Endothelial cell of umbilical vein (primary cell): ENCODE measurements at regions not wholly inside any gene's neighbourhood (a gene's known extent, or its start where the extent isn't known, plus 50 kb on each side); places are given as distances from the start of the nearest gene placed in this dataset.

Experiments
- CTCF ChIP-seq, 2 donors: IDR thresholded peaks; 1 replicate in 1 of 2; 2 replicates in 1 of 2; pipeline ENCODE4 v1.5.1; 2011; ENCODE audit warnings: low read length in 2 of 2, mild to moderate bottlenecking in 2 of 2, moderate library complexity in 2 of 2, control low read depth in 1 of 2, inconsistent platforms in 1 of 2, low read depth in 1 of 2; ENCODE audit not compliant: insufficient read depth in 1 of 2; ENCODE audit errors: extremely low read depth in 1 of 2
- EZH2 ChIP-seq: IDR thresholded peaks from 2 replicates; pipeline ENCODE4 v1.6.1; 2012; ENCODE audit warnings: borderline replicate concordance, low read depth, mild to moderate bottlenecking, moderate library complexity, low read length, inconsistent platforms; ENCODE audit not compliant: severe bottlenecking
- FOS ChIP-seq: IDR thresholded peaks from 2 replicates; pipeline ENCODE4 v1.6.1; 2011; ENCODE audit warnings: mild to moderate bottlenecking, low read length, moderate library complexity, borderline replicate concordance; ENCODE audit not compliant: insufficient read depth
- GATA2 ChIP-seq: IDR thresholded peaks from 2 replicates; pipeline ENCODE4 v1.7.0; 2011; ENCODE audit warnings: low read depth, mild to moderate bottlenecking, moderate library complexity, mixed read lengths, low read length; ENCODE audit not compliant: insufficient read length, insufficient read depth
- MAX ChIP-seq: IDR thresholded peaks from 2 replicates; pipeline ENCODE4 v1.6.1; 2011; ENCODE audit not compliant: insufficient read depth, insufficient read length
- MYC ChIP-seq: IDR thresholded peaks from one replicate; pipeline ENCODE4 v1.6.1; 2011; ENCODE audit warnings: mild to moderate bottlenecking, low read depth, low read length
- POLR2A ChIP-seq: IDR thresholded peaks from 2 replicates; pipeline ENCODE4 v1.6.1; 2012; ENCODE audit warnings: low read depth, mild to moderate bottlenecking, control low read depth, low read length
- POLR2AphosphoS5 ChIP-seq: IDR thresholded peaks from 2 replicates; pipeline ENCODE4 v1.6.1; 2012; ENCODE audit warnings: low read depth, mild to moderate bottlenecking, control low read depth, low read length, moderate library complexity; ENCODE audit not compliant: insufficient read depth

DNA sequence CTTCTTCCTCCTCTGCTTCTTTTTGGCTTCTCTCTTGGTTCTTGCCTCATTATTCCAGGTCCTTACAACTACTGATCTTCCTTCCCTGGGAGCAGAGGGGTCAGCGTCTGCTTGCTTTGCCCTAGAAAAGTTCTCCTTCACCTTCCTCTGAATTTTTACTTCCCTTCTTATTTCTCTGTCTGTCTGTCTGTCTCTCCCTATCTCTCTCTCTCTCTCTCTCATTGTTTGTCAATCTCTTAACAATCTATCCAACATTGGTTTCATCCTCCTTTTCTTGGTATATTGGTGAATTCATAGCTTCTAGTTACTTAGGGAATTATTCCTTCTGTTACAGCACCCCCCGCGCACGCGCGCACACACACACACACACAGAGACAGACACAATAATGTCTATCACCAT lies 559.1 kb downstream of the MN1 start:
- no peak for TF ChIP-seq CTCF (IDR thresholded peaks at IDR 0.05; ENCODE audit: extremely low read depth in 1 of 2, insufficient read depth in 1 of 2, low read depth in 1 of 2, low read length in 2 of 2)
- TF ChIP-seq EZH2: no peak
- TF ChIP-seq POLR2A: no peak
- TF ChIP-seq POLR2AphosphoS5: no peak
- TF ChIP-seq MAX: no peak
- no peak for TF ChIP-seq MYC
- TF ChIP-seq GATA2: no peak
- no peak for TF ChIP-seq FOS
